ENCODE measurements at regions not wholly inside any gene's neighbourhood (a gene's known extent, or its start where the extent isn't known, plus 50 kb on each side); places are given as distances from the start of the nearest gene placed in this dataset.

DNA sequence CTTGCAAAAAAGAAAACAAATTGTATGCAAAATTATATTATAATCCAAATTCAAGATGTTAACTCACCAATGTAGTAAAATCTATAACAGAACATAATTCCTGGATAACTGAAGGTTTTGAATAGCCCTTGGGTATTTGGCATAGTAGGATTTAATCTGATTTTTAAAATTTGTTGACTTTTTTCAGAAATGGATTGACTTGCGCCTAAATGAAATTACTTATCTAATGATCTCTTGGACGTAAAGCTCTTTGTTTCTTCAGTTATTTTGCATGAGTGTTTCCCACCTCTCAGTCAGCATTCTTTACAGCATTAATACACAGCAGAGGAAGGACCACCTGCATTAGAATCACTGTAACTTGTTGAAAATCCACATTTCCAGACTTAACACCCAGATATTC lies 169.6 kb downstream of the SEPTIN7 start:
- TF ChIP-seq, protein P1, sequence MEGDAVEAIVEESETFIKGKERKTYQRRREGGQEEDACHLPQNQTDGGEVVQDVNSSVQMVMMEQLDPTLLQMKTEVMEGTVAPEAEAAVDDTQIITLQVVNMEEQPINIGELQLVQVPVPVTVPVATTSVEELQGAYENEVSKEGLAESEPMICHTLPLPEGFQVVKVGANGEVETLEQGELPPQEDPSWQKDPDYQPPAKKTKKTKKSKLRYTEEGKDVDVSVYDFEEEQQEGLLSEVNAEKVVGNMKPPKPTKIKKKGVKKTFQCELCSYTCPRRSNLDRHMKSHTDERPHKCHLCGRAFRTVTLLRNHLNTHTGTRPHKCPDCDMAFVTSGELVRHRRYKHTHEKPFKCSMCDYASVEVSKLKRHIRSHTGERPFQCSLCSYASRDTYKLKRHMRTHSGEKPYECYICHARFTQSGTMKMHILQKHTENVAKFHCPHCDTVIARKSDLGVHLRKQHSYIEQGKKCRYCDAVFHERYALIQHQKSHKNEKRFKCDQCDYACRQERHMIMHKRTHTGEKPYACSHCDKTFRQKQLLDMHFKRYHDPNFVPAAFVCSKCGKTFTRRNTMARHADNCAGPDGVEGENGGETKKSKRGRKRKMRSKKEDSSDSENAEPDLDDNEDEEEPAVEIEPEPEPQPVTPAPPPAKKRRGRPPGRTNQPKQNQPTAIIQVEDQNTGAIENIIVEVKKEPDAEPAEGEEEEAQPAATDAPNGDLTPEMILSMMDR (IDR thresholded peaks at IDR 0.05), result no peak
- TF ChIP-seq POLR2A (IDR thresholded peaks at IDR 0.05), result no peak

All from Peyer's patch (tissue), 4 donors.